ENCODE measurements at regions not wholly inside any gene's neighbourhood (a gene's known extent, or its start where the extent isn't known, plus 50 kb on each side); places are given as distances from the start of the nearest gene placed in this dataset.

GRCh38 chr6:93562582-93562981 is 143.2 kb upstream of the EPHA7 start:
- TF ChIP-seq FOXP2 (optimal IDR thresholded peaks at IDR 0.05; ENCODE audit: borderline replicate concordance, extremely low read depth, extremely low read length, insufficient read depth) (no peak), POLR2AphosphoS5 (IDR thresholded peaks at IDR 0.05; ENCODE audit: low read depth, low read length) (no peak), TAF1 (IDR thresholded peaks at IDR 0.05; ENCODE audit: borderline replicate concordance, insufficient read depth, low read length) (no peak), SIN3A (IDR thresholded peaks at IDR 0.05; ENCODE audit: borderline replicate concordance, insufficient read depth, low read length) (no peak)
- TF ChIP-seq, protein P1, sequence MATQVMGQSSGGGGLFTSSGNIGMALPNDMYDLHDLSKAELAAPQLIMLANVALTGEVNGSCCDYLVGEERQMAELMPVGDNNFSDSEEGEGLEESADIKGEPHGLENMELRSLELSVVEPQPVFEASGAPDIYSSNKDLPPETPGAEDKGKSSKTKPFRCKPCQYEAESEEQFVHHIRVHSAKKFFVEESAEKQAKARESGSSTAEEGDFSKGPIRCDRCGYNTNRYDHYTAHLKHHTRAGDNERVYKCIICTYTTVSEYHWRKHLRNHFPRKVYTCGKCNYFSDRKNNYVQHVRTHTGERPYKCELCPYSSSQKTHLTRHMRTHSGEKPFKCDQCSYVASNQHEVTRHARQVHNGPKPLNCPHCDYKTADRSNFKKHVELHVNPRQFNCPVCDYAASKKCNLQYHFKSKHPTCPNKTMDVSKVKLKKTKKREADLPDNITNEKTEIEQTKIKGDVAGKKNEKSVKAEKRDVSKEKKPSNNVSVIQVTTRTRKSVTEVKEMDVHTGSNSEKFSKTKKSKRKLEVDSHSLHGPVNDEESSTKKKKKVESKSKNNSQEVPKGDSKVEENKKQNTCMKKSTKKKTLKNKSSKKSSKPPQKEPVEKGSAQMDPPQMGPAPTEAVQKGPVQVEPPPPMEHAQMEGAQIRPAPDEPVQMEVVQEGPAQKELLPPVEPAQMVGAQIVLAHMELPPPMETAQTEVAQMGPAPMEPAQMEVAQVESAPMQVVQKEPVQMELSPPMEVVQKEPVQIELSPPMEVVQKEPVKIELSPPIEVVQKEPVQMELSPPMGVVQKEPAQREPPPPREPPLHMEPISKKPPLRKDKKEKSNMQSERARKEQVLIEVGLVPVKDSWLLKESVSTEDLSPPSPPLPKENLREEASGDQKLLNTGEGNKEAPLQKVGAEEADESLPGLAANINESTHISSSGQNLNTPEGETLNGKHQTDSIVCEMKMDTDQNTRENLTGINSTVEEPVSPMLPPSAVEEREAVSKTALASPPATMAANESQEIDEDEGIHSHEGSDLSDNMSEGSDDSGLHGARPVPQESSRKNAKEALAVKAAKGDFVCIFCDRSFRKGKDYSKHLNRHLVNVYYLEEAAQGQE (IDR thresholded peaks at IDR 0.05; ENCODE audit: insufficient read depth in 1 of 2, low read depth in 2 of 2, low read length in 2 of 2): no peak

DNA sequence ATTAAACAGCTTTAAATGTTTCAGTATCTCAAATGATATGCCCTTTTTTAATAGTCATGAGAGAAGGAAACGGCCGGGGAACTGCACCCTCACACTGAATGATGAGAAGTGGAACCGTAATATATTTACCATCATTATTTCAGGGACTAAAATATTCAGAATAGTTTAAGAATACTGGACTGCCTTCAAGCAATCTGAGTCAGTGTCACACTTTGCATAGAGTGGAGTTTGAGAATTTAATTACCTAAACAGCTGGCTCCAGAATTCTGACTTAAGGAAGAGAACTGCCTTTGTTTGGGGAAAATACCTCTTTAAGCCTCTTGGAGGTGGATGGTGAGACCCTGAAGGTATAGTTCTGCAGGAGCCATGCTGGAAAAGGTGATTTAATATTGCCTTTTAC is 135.9 kb upstream of the EPHA7 start:
- TF ChIP-seq SIN3A (IDR thresholded peaks at IDR 0.05; ENCODE audit: borderline replicate concordance, insufficient read depth, low read length) (no peak), POLR2AphosphoS5 (IDR thresholded peaks at IDR 0.05; ENCODE audit: low read depth, low read length) (no peak), TAF1 (IDR thresholded peaks at IDR 0.05; ENCODE audit: borderline replicate concordance, insufficient read depth, low read length) (no peak), FOXP2 (optimal IDR thresholded peaks at IDR 0.05; ENCODE audit: borderline replicate concordance, extremely low read depth, extremely low read length, insufficient read depth) (no peak)
- TF ChIP-seq, protein P1 (IDR thresholded peaks at IDR 0.05; ENCODE audit: insufficient read depth in 1 of 2, low read depth in 2 of 2, low read length in 2 of 2): no peak

DNA sequence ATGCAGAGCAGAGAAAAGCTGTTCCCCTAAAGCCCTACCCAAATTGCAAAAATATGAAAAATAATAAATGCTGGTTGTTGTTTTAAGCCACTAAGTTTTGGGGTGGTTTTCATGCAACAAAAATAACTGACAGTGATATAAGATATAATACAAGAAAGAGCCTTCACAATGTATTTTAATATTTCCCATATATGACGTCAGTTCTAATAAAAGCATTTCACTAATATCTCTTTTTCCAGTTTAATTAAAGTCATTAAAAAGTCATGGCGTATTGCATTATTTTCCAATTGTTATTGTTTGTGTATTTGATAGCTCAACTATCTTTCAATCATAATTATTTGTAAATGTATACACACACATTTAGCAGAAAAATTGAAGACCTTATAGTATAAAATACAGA is 134.7 kb upstream of the EPHA7 start:
- TF ChIP-seq POLR2AphosphoS5 (IDR thresholded peaks at IDR 0.05; ENCODE audit: low read depth, low read length) (no peak), FOXP2 (optimal IDR thresholded peaks at IDR 0.05; ENCODE audit: borderline replicate concordance, extremely low read depth, extremely low read length, insufficient read depth) (no peak), TAF1 (IDR thresholded peaks at IDR 0.05; ENCODE audit: borderline replicate concordance, insufficient read depth, low read length) (no peak), SIN3A (IDR thresholded peaks at IDR 0.05; ENCODE audit: borderline replicate concordance, insufficient read depth, low read length) (no peak)
- TF ChIP-seq, protein P1 (IDR thresholded peaks at IDR 0.05; ENCODE audit: insufficient read depth in 1 of 2, low read depth in 2 of 2, low read length in 2 of 2): no peak

DNA sequence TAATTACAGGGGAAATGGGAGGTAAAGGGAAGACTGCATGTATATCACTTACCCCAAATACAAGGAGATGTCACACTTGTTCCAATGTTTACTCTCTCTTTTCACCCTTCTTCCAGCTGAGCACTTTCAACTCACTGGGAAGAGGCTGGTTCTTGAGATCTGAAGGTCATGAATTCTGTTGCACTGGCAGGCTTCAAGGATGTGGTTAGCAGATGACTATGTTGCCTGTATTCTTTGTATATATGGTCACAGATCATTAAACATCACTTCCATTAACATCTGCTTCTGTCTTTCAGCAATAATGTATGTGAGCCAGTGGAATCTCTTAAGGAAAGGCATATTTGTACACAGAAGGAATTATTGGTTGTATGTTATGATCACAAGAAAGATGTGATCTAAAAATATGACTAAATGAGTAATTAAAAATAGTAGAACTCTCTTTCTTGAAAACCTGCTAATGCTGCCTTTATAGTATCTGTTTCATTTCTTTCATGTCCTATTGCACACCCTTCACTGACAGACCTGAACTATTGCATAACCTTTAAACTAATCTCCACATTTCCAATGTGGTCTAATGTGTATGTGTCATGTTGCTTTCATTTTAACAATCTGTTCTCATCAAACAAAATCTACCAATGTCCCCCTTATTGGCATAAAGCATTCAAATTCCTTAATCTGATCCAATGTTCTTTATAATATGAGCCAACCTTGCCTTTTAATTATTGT is 131.4 kb upstream of the EPHA7 start:
- TF ChIP-seq, protein P1 (IDR thresholded peaks at IDR 0.05; ENCODE audit: insufficient read depth in 1 of 2, low read depth in 2 of 2, low read length in 2 of 2): no peak
- TF ChIP-seq POLR2AphosphoS5 (IDR thresholded peaks at IDR 0.05; ENCODE audit: low read depth, low read length) (no peak), FOXP2 (optimal IDR thresholded peaks at IDR 0.05; ENCODE audit: borderline replicate concordance, extremely low read depth, extremely low read length, insufficient read depth) (no peak), SIN3A (IDR thresholded peaks at IDR 0.05; ENCODE audit: borderline replicate concordance, insufficient read depth, low read length) (no peak), TAF1 (IDR thresholded peaks at IDR 0.05; ENCODE audit: borderline replicate concordance, insufficient read depth, low read length) (no peak)

Measured in PFSK-1 (cell line).